Vagina (tissue), 2 donors: ENCODE measurements at regions not wholly inside any gene's neighbourhood (a gene's known extent, or its start where the extent isn't known, plus 50 kb on each side); places are given as distances from the start of the nearest gene placed in this dataset.

Experiments used
- CTCF ChIP-seq, 3 experiments: fragments of 450-650 bp in 2 of 3; fragments of 200-600 bp in 1 of 3; sonication (generic) in 1 of 3; IDR thresholded peaks; one replicate each; pipeline ENCODE4 v1.5.1; 2017 to 2019; ENCODE audit warnings: antibody characterized with exemption in 3 of 3, mild to moderate bottlenecking in 2 of 3, moderate library complexity in 2 of 3
- POLR2A ChIP-seq, 2 donors: fragments of 450-650 bp; IDR thresholded peaks; one replicate each; pipeline ENCODE4 v1.6.1; 2017; ENCODE audit warnings: antibody characterized with exemption in 2 of 2, mild to moderate bottlenecking in 2 of 2, moderate library complexity in 2 of 2
- POLR2AphosphoS5 ChIP-seq, 2 donors: sonication (generic); formaldehyde crosslinking; IDR thresholded peaks; one replicate each; pipeline ENCODE4 v1.9.0; 2017; ENCODE audit warnings: antibody characterized with exemption in 2 of 2, mild to moderate bottlenecking in 2 of 2, low read depth in 1 of 2; ENCODE audit not compliant: insufficient read depth in 1 of 2

GRCh38 chr3:5729852-5730251 lies 542.3 kb downstream of the EDEM1 start:
- TF ChIP-seq CTCF (IDR thresholded peaks at IDR 0.05), result no peak
- no peak for TF ChIP-seq POLR2A (IDR thresholded peaks at IDR 0.05)
- TF ChIP-seq POLR2AphosphoS5 (IDR thresholded peaks at IDR 0.05; ENCODE audit: insufficient read depth in 1 of 2, low read depth in 1 of 2), result no peak
